ENCODE measurements at regions not wholly inside any gene's neighbourhood (a gene's known extent, or its start where the extent isn't known, plus 50 kb on each side); places are given as distances from the start of the nearest gene placed in this dataset.

- TF ChIP-seq NFYB (CRISPR knock-in tag; conservative IDR thresholded peaks at IDR 0.05; ENCODE audit: low read depth) = no peak
- no peak for TF ChIP-seq CTCF (IDR thresholded peaks at IDR 0.05)
- no peak for TF ChIP-seq ZNF671 (CRISPR knock-in tag; IDR thresholded peaks at IDR 0.05)
- no peak for TF ChIP-seq ZSCAN18 (CRISPR knock-in tag; IDR thresholded peaks at IDR 0.05)
- TF ChIP-seq MAX (CRISPR knock-in tag; IDR thresholded peaks at IDR 0.05) = no peak
- no peak for TF ChIP-seq TP53 (CRISPR knock-in tag; IDR thresholded peaks at IDR 0.05)
- no peak for TF ChIP-seq USF2 (CRISPR knock-in tag; IDR thresholded peaks at IDR 0.05)
- no peak for TF ChIP-seq SP1 (CRISPR knock-in tag; conservative IDR thresholded peaks at IDR 0.05)
- TF ChIP-seq ZNF317 (CRISPR knock-in tag; IDR thresholded peaks at IDR 0.05; ENCODE audit: borderline replicate concordance, low read depth) = no peak
- no peak for TF ChIP-seq TEAD4 (CRISPR knock-in tag; IDR thresholded peaks at IDR 0.05)
- TF ChIP-seq PREB (CRISPR knock-in tag; IDR thresholded peaks at IDR 0.05; ENCODE audit: borderline replicate concordance) = no peak
- TF ChIP-seq ZNF138 (CRISPR knock-in tag; conservative IDR thresholded peaks at IDR 0.05) = no peak
Observed at GRCh38 chr19:30924670-30925069, 424.6 kb downstream of the TSHZ3 start.
